ENCODE measurements at regions not wholly inside any gene's neighbourhood (a gene's known extent, or its start where the extent isn't known, plus 50 kb on each side); places are given as distances from the start of the nearest gene placed in this dataset.

DNA sequence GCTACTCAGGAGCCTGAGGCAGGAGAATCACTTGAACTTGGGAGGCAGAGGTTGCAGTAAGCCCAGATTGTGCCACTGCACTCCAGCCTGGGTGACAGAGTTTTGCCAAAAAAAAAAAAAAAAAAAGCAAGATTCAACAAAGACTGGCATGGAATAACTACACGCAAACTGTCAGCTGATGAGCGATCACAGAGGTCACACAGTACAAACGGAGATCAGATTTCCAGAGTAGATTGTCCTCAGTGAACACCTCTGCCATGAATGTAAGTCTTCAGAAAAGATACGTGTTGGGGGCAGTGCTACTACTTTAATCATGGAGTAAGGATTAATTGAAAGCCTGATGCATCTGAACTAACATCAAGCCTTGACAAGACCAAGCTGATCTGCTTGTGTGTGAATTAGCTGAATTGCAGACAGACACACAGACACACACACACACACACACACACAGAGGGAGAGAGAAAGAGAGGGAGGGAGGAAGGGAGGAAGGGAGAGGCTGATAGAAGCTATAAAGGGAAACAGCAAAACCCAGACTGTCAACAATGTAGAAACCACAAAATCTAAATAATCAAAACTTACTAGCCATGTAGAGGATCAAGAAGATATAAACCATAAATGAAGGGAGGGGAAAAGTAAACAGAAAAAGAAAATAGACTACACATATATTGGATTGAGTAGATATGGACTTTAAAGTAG is 222.9 kb upstream of the ZNF462 start:
- Histone ChIP-seq H3K4me3 (ENCODE audit: low read length) (no peak overlapping the region), H3K36me3 (ENCODE audit: insufficient read depth, low read length) (no peaks in the 10 kb centered on the region), H2AFZ (ENCODE audit: low read depth, low read length) (no peak overlapping the region), H3K27me3 (ENCODE audit: insufficient read depth, low read length) (no peaks in the 10 kb centered on the region), H3K9me3 (ENCODE audit: low read length) (no peaks in the 10 kb centered on the region), H3K4me1 (ENCODE audit: insufficient read depth, low read length) (no peaks in the 10 kb centered on the region)

GRCh38 chr9:106643211-106643930 is 219.6 kb upstream of the ZNF462 start:
- no peaks in the 10 kb centered on the region for H3K9me3 ChIP-seq (ENCODE audit: low read length)
- H3K4me1 ChIP-seq (ENCODE audit: insufficient read depth, low read length), result no peaks in the 10 kb centered on the region

DNA sequence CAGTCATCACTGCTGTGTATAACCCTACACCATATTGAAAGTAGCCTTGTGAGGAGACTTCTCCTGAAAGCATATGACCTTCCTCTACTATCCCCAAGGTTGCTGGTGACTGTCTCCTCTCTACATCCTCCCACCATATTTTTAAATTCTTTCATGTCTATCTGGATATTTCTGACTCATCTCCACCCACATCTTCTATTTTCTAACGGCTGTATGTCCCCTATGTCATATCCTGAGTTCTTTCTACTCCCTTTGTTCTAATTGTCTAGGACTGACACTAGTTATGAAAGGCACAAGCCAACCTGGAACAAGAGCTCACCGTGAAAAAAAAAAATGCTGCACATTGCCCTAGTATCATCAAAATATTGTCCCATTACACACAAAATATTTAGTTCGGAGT is 218.3 kb upstream of the ZNF462 start:
- Histone ChIP-seq H3K36me3 (ENCODE audit: insufficient read depth, low read length) (no peaks in the 10 kb centered on the region), H3K4me3 (ENCODE audit: low read length) (no peak overlapping the region), H2AFZ (ENCODE audit: low read depth, low read length) (no peak overlapping the region), H3K4me1 (ENCODE audit: insufficient read depth, low read length) (no peaks in the 10 kb centered on the region), H3K9me3 (ENCODE audit: low read length) (no peaks in the 10 kb centered on the region), H3K27me3 (ENCODE audit: insufficient read depth, low read length) (no peaks in the 10 kb centered on the region)

More at GRCh38 chr9:106643211-106643930, 219.6 kb upstream of the ZNF462 start:
- Histone ChIP-seq H3K4me3 (ENCODE audit: low read length) (no peak overlapping the region), H3K27me3 (ENCODE audit: insufficient read depth, low read length) (no peaks in the 10 kb centered on the region), H2AFZ (ENCODE audit: low read depth, low read length) (no peak overlapping the region), H3K36me3 (ENCODE audit: insufficient read depth, low read length) (no peaks in the 10 kb centered on the region)

DNA sequence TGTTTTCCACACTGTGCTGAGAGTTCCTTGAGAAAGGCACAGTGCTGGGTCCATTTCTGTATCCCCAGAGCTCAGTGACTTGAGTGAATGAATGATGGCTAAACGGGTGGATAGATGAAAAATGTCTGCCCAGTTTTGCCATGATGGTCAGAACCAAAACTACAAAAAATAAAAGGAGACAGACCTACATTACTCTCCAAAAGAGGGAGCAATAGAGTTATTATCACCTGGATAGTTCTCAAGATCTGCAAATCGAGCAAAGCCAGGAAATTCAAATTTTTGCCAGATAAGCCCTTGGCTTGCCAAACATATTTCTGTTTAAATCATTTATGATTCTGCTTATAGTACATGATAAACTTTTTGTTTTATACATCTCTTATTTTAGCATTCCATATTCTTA is 214.2 kb upstream of the ZNF462 start:
- no peaks in the 10 kb centered on the region for H3K4me1 ChIP-seq (ENCODE audit: insufficient read depth, low read length)
- H3K4me3 ChIP-seq (ENCODE audit: low read length), result no peak overlapping the region
- no peaks in the 10 kb centered on the region for H3K36me3 ChIP-seq (ENCODE audit: insufficient read depth, low read length)
- H3K9me3 ChIP-seq (ENCODE audit: low read length), result no peaks in the 10 kb centered on the region
- no peaks in the 10 kb centered on the region for H3K27me3 ChIP-seq (ENCODE audit: insufficient read depth, low read length)
- H2AFZ ChIP-seq (ENCODE audit: low read depth, low read length), result no peak overlapping the region

GRCh38 chr9:106649664-106650063 is 213.3 kb upstream of the ZNF462 start:
- no peaks in the 10 kb centered on the region for H3K27me3 ChIP-seq (ENCODE audit: insufficient read depth, low read length)
- no peaks in the 10 kb centered on the region for H3K4me1 ChIP-seq (ENCODE audit: insufficient read depth, low read length)
- no peak overlapping the region for H3K4me3 ChIP-seq (ENCODE audit: low read length)
- no peaks in the 10 kb centered on the region for H3K36me3 ChIP-seq (ENCODE audit: insufficient read depth, low read length)
- no peaks in the 10 kb centered on the region for H3K9me3 ChIP-seq (ENCODE audit: low read length)
- no peak overlapping the region for H2AFZ ChIP-seq (ENCODE audit: low read depth, low read length)

DNA sequence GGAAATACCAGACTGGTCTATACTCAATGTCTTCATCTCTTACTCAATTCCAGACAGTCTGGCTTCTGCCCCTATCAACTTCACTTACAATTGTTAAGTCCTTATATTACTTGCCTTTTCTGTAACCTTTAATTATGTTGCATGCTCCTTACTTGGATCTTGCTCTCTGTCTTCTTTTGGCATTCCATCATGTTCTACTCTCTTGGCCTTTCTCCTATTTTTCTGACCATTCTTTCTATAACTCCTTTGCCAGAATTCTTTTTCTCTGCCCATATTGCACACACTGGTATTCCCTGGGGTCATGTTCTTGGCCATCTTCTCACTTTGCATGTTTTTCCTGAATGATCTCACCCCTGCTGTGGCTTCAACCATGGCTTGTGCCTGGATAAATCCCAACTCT is 209.8 kb upstream of the ZNF462 start:
- no peaks in the 10 kb centered on the region for H3K4me1 ChIP-seq (ENCODE audit: insufficient read depth, low read length)
- no peaks in the 10 kb centered on the region for H3K27me3 ChIP-seq (ENCODE audit: insufficient read depth, low read length)
- no peaks in the 10 kb centered on the region for H3K36me3 ChIP-seq (ENCODE audit: insufficient read depth, low read length)
- H2AFZ ChIP-seq (ENCODE audit: low read depth, low read length), result no peak overlapping the region
- no peaks in the 10 kb centered on the region for H3K9me3 ChIP-seq (ENCODE audit: low read length)
- no peak overlapping the region for H3K4me3 ChIP-seq (ENCODE audit: low read length)

GRCh38 chr9:106655966-106656365 is 207.0 kb upstream of the ZNF462 start:
- Histone ChIP-seq H3K4me1 (ENCODE audit: insufficient read depth, low read length) (no peaks in the 10 kb centered on the region), H2AFZ (ENCODE audit: low read depth, low read length) (no peak overlapping the region), H3K4me3 (ENCODE audit: low read length) (no peak overlapping the region), H3K36me3 (ENCODE audit: insufficient read depth, low read length) (no peaks in the 10 kb centered on the region), H3K9me3 (ENCODE audit: low read length) (no peaks in the 10 kb centered on the region), H3K27me3 (ENCODE audit: insufficient read depth, low read length) (no peaks in the 10 kb centered on the region)

GRCh38 chr9:106657926-106658325 is 205.0 kb upstream of the ZNF462 start:
- Histone ChIP-seq H3K4me3 (ENCODE audit: low read length) (no peak overlapping the region), H3K9me3 (ENCODE audit: low read length) (no peaks in the 10 kb centered on the region), H3K36me3 (ENCODE audit: insufficient read depth, low read length) (no peaks in the 10 kb centered on the region), H3K27me3 (ENCODE audit: insufficient read depth, low read length) (no peaks in the 10 kb centered on the region), H3K4me1 (ENCODE audit: insufficient read depth, low read length) (no peaks in the 10 kb centered on the region), H2AFZ (ENCODE audit: low read depth, low read length) (no peak overlapping the region)

DNA sequence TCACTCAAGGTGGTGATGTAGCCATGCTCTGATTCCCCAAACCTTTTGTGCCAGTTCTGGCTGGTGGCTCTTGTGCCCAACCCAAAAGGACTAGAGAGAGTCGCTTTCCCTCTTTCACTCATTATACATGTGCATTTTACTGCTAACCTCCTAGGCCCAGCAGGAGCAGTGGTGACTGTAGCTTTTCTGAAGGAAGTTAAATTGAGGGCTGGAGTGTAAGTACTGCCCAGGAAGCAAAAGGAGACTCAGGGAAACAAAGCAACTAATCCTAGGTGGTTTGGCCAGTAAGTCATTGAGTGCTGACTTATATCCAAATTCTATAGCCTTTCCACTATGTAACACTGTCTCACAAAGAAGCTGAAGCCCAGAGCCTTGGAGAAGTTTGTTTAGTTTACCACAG is 194.4 kb upstream of the ZNF462 start:
- Histone ChIP-seq H3K9me3 (ENCODE audit: low read length) (no peaks in the 10 kb centered on the region), H3K4me3 (ENCODE audit: low read length) (no peak overlapping the region), H2AFZ (ENCODE audit: low read depth, low read length) (no peak overlapping the region), H3K27me3 (ENCODE audit: insufficient read depth, low read length) (no peaks in the 10 kb centered on the region), H3K36me3 (ENCODE audit: insufficient read depth, low read length) (no peaks in the 10 kb centered on the region), H3K4me1 (ENCODE audit: insufficient read depth, low read length) (no peaks in the 10 kb centered on the region)

DNA sequence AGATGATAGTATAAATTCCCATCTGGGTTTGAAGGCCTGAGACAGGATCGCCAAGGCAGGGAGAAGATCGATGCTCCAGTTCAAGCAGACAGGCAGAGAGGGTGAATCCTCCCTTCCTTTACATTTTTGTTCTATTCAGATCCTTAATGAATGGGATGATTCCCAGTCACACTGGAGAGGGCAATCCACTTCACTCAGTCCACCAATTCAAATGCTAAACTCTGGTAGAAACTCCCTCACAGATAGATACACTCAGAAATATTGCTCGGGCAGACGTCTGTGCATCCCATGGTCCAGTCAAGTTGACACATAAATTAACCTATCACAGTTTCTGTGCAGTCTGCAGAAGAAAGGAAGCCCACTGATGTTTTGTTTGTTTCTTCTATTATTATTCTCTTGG is 193.1 kb upstream of the ZNF462 start:
- no peaks in the 10 kb centered on the region for H3K27me3 ChIP-seq (ENCODE audit: insufficient read depth, low read length)
- no peak overlapping the region for H3K4me3 ChIP-seq (ENCODE audit: low read length)
- H3K36me3 ChIP-seq (ENCODE audit: insufficient read depth, low read length), result no peaks in the 10 kb centered on the region
- no peaks in the 10 kb centered on the region for H3K4me1 ChIP-seq (ENCODE audit: insufficient read depth, low read length)
- no peaks in the 10 kb centered on the region for H3K9me3 ChIP-seq (ENCODE audit: low read length)
- no peak overlapping the region for H2AFZ ChIP-seq (ENCODE audit: low read depth, low read length)

DNA sequence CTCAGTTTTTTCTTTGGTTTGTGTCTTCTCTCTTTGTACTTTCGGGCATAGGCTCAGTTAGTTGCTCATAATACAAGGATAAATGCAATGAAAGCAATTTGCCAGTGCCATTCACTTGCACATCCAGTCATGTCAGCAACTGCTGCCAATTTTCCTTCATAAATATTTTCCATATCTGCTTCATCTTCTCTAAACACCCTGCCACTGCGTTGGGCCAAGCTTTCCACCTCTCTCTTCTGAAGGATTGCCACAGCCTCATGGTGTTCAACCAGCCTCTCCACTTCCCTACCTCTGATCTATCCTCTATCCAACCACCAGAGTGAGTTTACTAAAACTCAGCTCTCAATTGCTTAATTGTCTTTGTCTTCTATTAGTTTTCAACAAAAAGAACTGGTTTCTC is 192.5 kb upstream of the ZNF462 start:
- H3K36me3 ChIP-seq (ENCODE audit: insufficient read depth, low read length), result no peaks in the 10 kb centered on the region
- H3K4me1 ChIP-seq (ENCODE audit: insufficient read depth, low read length), result no peaks in the 10 kb centered on the region
- no peaks in the 10 kb centered on the region for H3K27me3 ChIP-seq (ENCODE audit: insufficient read depth, low read length)
- no peaks in the 10 kb centered on the region for H3K9me3 ChIP-seq (ENCODE audit: low read length)
- H2AFZ ChIP-seq (ENCODE audit: low read depth, low read length), result no peak overlapping the region
- H3K4me3 ChIP-seq (ENCODE audit: low read length), result no peak overlapping the region

DNA sequence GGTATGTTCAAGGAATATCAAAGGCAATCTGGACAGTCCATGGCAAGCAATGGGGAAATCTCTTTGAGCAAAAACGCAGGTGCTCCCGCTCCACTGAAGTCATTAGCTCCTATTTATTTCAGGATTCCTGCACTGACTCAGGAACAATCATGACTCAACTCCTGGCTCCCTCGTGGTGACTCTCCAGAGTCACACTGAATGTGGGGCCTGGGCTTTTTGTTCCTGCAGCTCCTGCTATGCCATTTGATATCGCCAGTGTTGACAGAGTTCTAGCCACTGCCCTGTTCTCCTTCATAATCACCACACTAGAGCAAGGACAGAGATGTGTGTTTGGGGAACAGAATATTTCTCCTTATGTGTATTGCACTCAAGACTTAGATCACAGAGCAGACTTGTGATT is 187.2 kb upstream of the ZNF462 start:
- Histone ChIP-seq H3K4me3 (ENCODE audit: low read length) (no peak overlapping the region), H2AFZ (ENCODE audit: low read depth, low read length) (no peak overlapping the region), H3K36me3 (ENCODE audit: insufficient read depth, low read length) (no peaks in the 10 kb centered on the region), H3K4me1 (ENCODE audit: insufficient read depth, low read length) (peaks cover 4% of the 10 kb centered on the region), H3K9me3 (ENCODE audit: low read length) (no peaks in the 10 kb centered on the region), H3K27me3 (ENCODE audit: insufficient read depth, low read length) (no peaks in the 10 kb centered on the region)

DNA sequence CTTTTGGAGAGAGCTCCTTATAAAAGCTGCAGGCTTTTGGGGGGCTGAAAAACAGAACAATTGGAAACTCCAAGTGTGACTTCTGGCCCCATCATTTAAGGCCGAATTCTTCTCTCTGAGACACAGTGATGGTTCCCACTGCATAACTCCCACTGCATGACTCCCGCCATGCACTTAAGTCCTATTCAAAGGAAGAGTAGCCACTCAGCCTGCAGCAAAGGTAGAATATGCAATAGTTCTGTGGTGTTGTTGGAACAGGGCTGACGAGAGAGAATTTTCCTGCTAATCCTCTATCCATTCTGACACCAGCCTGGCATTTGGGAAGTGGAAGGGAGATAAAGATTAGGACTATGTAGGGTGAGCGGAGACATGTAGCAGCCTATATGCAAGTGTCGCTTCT is 185.6 kb upstream of the ZNF462 start:
- no peak overlapping the region for H3K4me3 ChIP-seq (ENCODE audit: low read length)
- H3K36me3 ChIP-seq (ENCODE audit: insufficient read depth, low read length), result no peaks in the 10 kb centered on the region
- H3K27me3 ChIP-seq (ENCODE audit: insufficient read depth, low read length), result no peaks in the 10 kb centered on the region
- H3K9me3 ChIP-seq (ENCODE audit: low read length), result no peaks in the 10 kb centered on the region
- H2AFZ ChIP-seq (ENCODE audit: low read depth, low read length), result no peak overlapping the region
- H3K4me1 ChIP-seq (ENCODE audit: insufficient read depth, low read length), result peaks cover 4% of the 10 kb centered on the region

DNA sequence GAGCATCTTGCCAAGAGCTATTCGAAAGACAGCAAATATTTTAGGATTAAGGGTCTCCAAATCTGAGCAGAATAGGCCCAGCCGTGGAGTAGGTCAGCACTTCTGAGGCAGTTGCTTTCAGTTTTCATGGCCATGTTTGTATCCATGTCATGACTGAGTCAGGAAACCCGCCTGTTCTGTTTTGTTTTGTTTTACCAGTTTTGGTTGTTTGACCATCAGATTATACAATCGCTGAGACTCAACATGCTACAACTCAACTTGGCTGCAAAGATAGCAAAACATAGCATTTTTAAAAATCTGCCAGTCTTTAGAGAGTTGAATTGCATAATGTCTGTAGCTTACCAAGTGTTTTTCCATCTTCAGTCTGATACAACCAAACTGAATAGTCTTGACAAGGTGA is 185.1 kb upstream of the ZNF462 start:
- no peaks in the 10 kb centered on the region for H3K36me3 ChIP-seq (ENCODE audit: insufficient read depth, low read length)
- no peak overlapping the region for H3K4me3 ChIP-seq (ENCODE audit: low read length)
- peaks cover 4% of the 10 kb centered on the region for H3K4me1 ChIP-seq (ENCODE audit: insufficient read depth, low read length)
- H2AFZ ChIP-seq (ENCODE audit: low read depth, low read length), result no peak overlapping the region
- H3K27me3 ChIP-seq (ENCODE audit: insufficient read depth, low read length), result no peaks in the 10 kb centered on the region
- H3K9me3 ChIP-seq (ENCODE audit: low read length), result no peaks in the 10 kb centered on the region
